HG03103 (cell line): ENCODE measurements at regions not wholly inside any gene's neighbourhood (a gene's known extent, or its start where the extent isn't known, plus 50 kb on each side); places are given as distances from the start of the nearest gene placed in this dataset.
"Not testable (repeated sequence)": the region's sequence is repeated elsewhere in the genome, so short reads cannot be mapped to it uniquely, and the experiment has no call there.

Experiments used
- ATAC-seq: cut with Tn5 transposase; IDR thresholded peaks from one replicate; pipeline ENCODE4 v1.9.1; 2021; ENCODE audit warnings: low read depth; ENCODE audit not compliant: unreplicated experiment

- ATAC-seq = no peak
Measured at GRCh38 chr18:40365526-40365925, 1589.5 kb upstream of the PIK3C3 start.

DNA sequence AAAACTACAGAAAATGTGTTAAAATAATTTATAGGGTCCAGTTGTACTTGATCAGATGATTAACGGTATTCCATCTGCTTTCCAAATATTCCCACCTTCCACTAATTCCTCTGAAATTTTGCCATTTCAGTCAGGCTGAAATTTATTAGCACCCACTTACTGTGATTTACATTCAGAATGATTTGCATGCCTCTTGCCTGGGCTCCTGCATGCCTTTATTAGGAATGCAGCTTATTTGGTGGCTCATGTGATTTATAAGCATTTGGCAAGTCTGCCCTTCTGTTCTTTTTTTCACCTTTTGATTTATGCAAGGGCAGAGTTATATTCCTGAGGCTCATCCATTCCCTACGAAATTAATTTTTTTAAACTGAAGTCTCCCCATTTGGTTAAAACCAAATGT is 1594.5 kb upstream of the PIK3C3 start:
- no peak for ATAC-seq

DNA sequence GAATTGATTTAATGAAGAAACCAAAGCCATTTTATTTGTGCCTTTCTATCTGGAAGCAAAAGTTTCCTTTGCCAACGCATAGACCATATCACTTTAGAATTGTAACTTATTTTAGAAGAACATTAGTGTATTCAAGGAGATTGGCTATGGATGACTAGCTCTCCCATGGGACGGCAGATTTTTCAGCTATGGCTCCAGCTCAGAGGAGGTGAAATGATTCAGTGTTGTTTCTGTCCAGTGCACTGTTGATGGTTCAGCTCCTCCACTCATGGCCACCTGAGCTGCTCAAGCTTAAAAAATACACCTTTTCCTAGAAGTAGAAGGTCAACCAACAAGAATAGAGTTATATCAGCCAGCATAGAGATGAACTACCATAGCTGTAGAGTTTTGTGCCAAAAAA is 1597.5 kb upstream of the PIK3C3 start:
- ATAC-seq = no peak

- no peak for ATAC-seq
Measured at GRCh38 chr18:40356168-40356567, 1598.9 kb upstream of the PIK3C3 start.

DNA sequence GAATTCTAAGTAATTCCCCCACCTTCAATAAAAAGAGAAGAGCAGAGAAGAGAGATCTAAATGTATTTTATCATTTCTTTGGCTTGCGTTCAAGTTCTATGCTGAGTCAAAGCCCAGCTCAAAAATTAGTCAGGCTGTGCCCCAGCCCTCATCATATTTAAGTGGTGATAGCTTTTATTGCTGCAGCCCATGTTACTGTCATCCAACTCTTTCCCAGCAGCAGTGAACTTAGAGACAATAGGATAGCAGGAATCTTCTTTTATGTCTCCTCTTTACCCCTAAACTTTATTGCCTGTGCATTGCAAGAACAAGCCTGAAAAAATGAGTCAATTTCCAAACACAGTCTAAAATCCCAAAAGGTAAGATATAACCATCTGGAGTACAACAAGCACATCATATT is 1599.3 kb upstream of the PIK3C3 start:
- no peak for ATAC-seq

GRCh38 chr18:40348196-40348595 is 1606.8 kb upstream of the PIK3C3 start:
- no peak for ATAC-seq

DNA sequence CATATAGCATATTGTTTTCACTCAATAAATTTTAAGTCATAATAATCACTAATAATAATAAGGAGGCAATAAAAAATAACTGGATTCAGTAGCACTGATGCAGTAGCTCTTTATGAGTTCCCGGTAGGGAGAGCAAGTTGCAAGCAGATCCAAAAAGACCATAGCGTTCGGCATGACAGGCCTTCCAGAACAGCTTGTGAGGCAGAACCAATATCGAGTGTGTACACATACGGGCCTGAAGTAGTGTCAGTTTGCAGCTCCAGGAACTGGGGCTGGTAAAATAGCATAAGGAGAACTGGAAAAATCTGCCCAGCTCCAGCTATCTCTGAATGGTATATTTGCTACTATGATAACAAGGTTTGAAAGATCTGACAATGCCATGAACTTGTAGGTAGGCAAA is 1607.8 kb upstream of the PIK3C3 start:
- ATAC-seq = no peak

DNA sequence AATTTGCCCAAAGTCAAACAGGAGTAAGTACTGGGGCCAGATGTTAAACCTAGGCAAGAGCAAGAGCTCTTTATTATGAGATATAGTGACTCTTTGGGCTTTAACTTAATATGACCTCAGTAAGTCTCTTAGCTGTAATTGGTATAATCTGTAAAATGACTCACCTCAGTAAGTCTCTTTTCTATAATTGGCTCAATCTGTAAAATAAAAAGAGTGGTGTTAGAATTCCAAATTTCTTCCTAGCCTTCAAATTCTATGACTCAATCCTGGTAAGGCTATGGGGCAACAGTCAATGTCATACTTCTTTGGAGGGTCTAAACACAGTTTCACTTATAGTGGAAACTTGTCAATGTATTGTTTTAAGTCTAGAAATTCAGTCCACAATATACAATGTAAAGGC is 1608.9 kb upstream of the PIK3C3 start:
- no peak for ATAC-seq

GRCh38 chr18:40341701-40342100 is 1613.3 kb upstream of the PIK3C3 start:
- ATAC-seq = no peak

DNA sequence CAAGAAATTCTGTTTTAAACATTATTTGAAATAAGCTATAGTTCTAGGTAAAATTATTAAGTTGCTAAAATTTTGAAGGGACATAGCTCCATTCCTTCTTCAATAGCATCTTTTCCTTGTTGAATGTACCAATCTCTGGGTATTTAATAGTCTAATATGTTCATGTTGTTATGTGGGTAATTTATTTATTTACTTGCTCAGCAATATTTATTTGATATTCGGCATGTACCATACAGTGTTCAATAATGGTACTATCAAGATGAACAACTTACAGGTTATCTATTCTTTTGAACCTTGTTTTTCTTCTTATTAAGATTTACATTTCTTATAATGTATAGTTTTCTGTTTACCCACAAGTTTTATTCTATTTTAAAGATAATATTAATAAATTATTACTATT is 1616.8 kb upstream of the PIK3C3 start:
- ATAC-seq = no peak

DNA sequence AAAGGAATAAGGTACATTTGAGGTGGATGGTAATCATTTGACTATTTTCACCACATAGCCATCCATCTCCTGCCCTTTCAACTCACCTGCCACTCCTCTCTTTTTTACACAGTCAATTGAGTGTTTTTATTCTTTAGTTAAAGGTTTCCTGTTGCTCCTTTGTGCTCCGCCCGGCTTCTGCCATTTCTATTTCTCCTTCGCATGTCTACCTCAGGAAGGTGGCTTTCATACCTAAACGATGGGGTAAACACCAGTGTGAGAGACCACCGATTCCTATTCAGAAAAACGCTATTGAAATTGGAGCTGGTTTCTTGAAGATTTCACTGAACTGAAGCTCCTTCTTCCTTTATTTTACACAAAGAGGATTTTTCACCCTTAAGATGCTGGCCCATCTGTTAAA is 1628.0 kb upstream of the PIK3C3 start:
- ATAC-seq = no peak

GRCh38 chr18:40325988-40326387 is 1629.0 kb upstream of the PIK3C3 start:
- no peak for ATAC-seq

DNA sequence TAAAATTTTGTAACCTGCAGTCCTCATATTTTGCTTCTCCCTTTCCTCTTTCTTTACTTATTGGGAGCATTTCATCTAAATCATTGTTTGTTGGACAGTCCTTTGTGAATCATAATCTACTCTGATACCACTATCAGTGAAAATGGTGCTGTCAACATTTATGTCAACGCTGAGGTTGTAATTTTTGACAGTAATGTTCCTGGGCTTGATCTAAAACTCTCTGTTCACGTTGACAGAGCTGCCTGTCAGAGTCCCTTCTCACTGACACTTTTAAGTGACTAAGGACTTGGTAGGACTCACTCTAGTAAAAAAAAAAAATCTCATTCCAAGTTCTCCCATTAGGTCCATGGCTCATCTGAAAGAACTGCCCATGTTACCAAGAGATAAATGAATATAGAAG is 1640.8 kb upstream of the PIK3C3 start:
- no peak for ATAC-seq

- ATAC-seq = no peak
Measured at GRCh38 chr18:40313030-40313642, 1641.9 kb upstream of the PIK3C3 start.

DNA sequence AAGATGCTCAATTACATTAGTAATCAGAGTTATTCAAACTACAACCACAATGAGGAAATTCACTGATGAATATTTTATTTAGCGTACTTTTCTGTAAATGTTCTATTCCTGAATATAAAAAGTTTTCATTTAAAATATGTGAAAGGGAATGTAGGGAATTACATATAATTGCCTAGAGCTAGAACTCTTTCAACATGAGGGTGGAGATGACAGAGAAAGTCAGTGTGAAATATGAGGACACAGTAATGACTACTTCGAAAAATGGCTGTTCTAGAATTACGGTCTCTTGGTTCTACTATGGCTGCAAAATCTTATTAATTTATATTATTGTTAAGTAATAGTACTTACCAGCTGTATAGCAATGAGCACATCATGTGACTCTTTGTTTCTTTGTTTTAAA is 1647.4 kb upstream of the PIK3C3 start:
- ATAC-seq = no peak

- ATAC-seq = no peak
Measured at GRCh38 chr18:40296717-40297413, 1658.2 kb upstream of the PIK3C3 start.

- no peak for ATAC-seq
Measured at GRCh38 chr18:40292985-40293710, 1661.9 kb upstream of the PIK3C3 start.

- ATAC-seq = no peak
Measured at GRCh38 chr18:40283560-40283959, 1671.5 kb upstream of the PIK3C3 start.

- ATAC-seq = not testable (repeated sequence)
Measured at GRCh38 chr18:40281356-40281755, 1673.7 kb upstream of the PIK3C3 start.

- no peak for ATAC-seq
Measured at GRCh38 chr18:40274618-40275196, 1680.3 kb upstream of the PIK3C3 start.

- ATAC-seq = no peak
Measured at GRCh38 chr18:40272630-40273231, 1682.3 kb upstream of the PIK3C3 start.
